Lower lobe of right lung (tissue), 2 donors: ENCODE measurements at regions not wholly inside any gene's neighbourhood (a gene's known extent, or its start where the extent isn't known, plus 50 kb on each side); places are given as distances from the start of the nearest gene placed in this dataset.

Source experiments
- ATAC-seq, 2 donors: fragments of 200-7000 bp; cut with Tn5 transposase; one replicate each; pipeline ENCODE4 v1.9.1; 2020 to 2022; ENCODE audit warnings: mild to moderate bottlenecking in 2 of 2, moderate library complexity in 2 of 2
- DNase-seq: peaks from one replicate; pipeline ENCODE4 v3.0.0-alpha.2; 2020
- H3K27ac ChIP-seq: fragments of 200-600 bp; one replicate; pipeline ENCODE4 v1.8.0; 2022
- H3K27me3 ChIP-seq: fragments of 200-600 bp; one replicate; pipeline ENCODE4 v1.8.0; 2022; ENCODE audit warnings: low read depth
- H3K36me3 ChIP-seq: fragments of 200-600 bp; one replicate; pipeline ENCODE4 v1.8.0; 2022; ENCODE audit warnings: mild to moderate bottlenecking
- H3K4me1 ChIP-seq: fragments of 200-600 bp; one replicate; pipeline ENCODE4 v1.8.0; 2022
- H3K4me3 ChIP-seq: fragments of 200-600 bp; one replicate; pipeline ENCODE4 v1.8.0; 2022; ENCODE audit warnings: mild to moderate bottlenecking
- H3K9me3 ChIP-seq: fragments of 200-600 bp; one replicate; pipeline ENCODE4 v1.8.0; 2022
- CTCF ChIP-seq: fragments of 200-600 bp; IDR thresholded peaks from one replicate; pipeline ENCODE4 v1.8.0; 2022; ENCODE audit warnings: antibody characterized with exemption, mild to moderate bottlenecking
- intact Hi-C: fragments of 100-400 bp; cut with DNase I; formaldehyde crosslinking; loops from one replicate; pipeline ENCODE4 v1.11.0; 2022
- donor health status: DM: no; HTN: yes; CAD: no; lungs with severe emphysema.

- ATAC-seq (no peak), DNase-seq (no peak)
- Histone ChIP-seq H3K27me3 (no peaks in the 10 kb centered on the region), H3K36me3 (no peaks in the 10 kb centered on the region), H3K9me3 (no peaks in the 10 kb centered on the region), H3K27ac (no peak overlapping the region), H3K4me1 (no peaks in the 10 kb centered on the region), H3K4me3 (no peak overlapping the region)
- no peak for TF ChIP-seq CTCF
- intact Hi-C loops = no loop called here
Measured at GRCh38 chr13:74017301-74018061, 116.7 kb downstream of the KLF12 start.

- ATAC-seq = no peak
- no peak for DNase-seq
- TF ChIP-seq CTCF = no peak
Measured at GRCh38 chr13:74015137-74015536, 119.1 kb downstream of the KLF12 start.

GRCh38 chr13:74009100-74009668 is 125.0 kb downstream of the KLF12 start:
- Histone ChIP-seq H3K27ac (no peak overlapping the region), H3K27me3 (no peaks in the 10 kb centered on the region), H3K4me3 (no peak overlapping the region), H3K9me3 (no peaks in the 10 kb centered on the region), H3K36me3 (no peaks in the 10 kb centered on the region), H3K4me1 (no peaks in the 10 kb centered on the region)
- DNase-seq = no peak
- TF ChIP-seq CTCF = no peak
- ATAC-seq = no peak
- intact Hi-C loops = no loop called here

More at GRCh38 chr13:74015137-74015536, 119.1 kb downstream of the KLF12 start:
- Histone ChIP-seq H3K9me3 (no peaks in the 10 kb centered on the region), H3K36me3 (no peaks in the 10 kb centered on the region), H3K27me3 (no peaks in the 10 kb centered on the region), H3K4me3 (no peak overlapping the region), H3K4me1 (no peaks in the 10 kb centered on the region), H3K27ac (no peak overlapping the region)
- intact Hi-C loops = no loop called here

- intact Hi-C loops = no loop called here
- ATAC-seq (no peak), DNase-seq (no peak)
- no peak overlapping the region for H3K4me3 ChIP-seq
- no peaks in the 10 kb centered on the region for H3K36me3 ChIP-seq
- no peak overlapping the region for H3K27ac ChIP-seq
- no peaks in the 10 kb centered on the region for H3K4me1 ChIP-seq
- no peaks in the 10 kb centered on the region for H3K27me3 ChIP-seq
- TF ChIP-seq CTCF = no peak
- H3K9me3 ChIP-seq = no peaks in the 10 kb centered on the region
Measured at GRCh38 chr13:74006666-74007065, 127.5 kb downstream of the KLF12 start.

- ATAC-seq = no peak
- Histone ChIP-seq H3K36me3 (no peaks in the 10 kb centered on the region), H3K9me3 (no peaks in the 10 kb centered on the region), H3K4me3 (no peak overlapping the region), H3K27me3 (no peaks in the 10 kb centered on the region), H3K27ac (no peak overlapping the region), H3K4me1 (no peaks in the 10 kb centered on the region)
- no peak for TF ChIP-seq CTCF
- no peak for DNase-seq
- intact Hi-C loops = no loop called here
Measured at GRCh38 chr13:74005320-74006157, 128.7 kb downstream of the KLF12 start.
